SH-SY5Y (cell line): ENCODE measurements at regions not wholly inside any gene's neighbourhood (a gene's known extent, or its start where the extent isn't known, plus 50 kb on each side); places are given as distances from the start of the nearest gene placed in this dataset.

Source experiments
- GATA2 ChIP-seq: IDR thresholded peaks from 2 replicates; pipeline ENCODE4 v1.6.1; 2011; ENCODE audit warnings: mild to moderate bottlenecking, low read depth, low read length
- GATA3 ChIP-seq: IDR thresholded peaks from 2 replicates; pipeline ENCODE4 v1.6.1; 2011; ENCODE audit warnings: low read depth, mild to moderate bottlenecking, low read length, moderate library complexity

- TF ChIP-seq GATA2 (no peak), GATA3 (no peak)
These were observed 159.1 kb downstream of the UTP18 start for GRCh38 chr17:51419476-51419875.

- TF ChIP-seq GATA2 (no peak), GATA3 (no peak)
These were observed 161.2 kb downstream of the UTP18 start for GRCh38 chr17:51421525-51421924.

- no peak for TF ChIP-seq GATA2
- no peak for TF ChIP-seq GATA3
These were observed 162.3 kb downstream of the UTP18 start for GRCh38 chr17:51422634-51423033.

- TF ChIP-seq GATA3 (no peak), GATA2 (no peak)
These were observed 163.2 kb downstream of the UTP18 start for GRCh38 chr17:51423421-51424160.

DNA sequence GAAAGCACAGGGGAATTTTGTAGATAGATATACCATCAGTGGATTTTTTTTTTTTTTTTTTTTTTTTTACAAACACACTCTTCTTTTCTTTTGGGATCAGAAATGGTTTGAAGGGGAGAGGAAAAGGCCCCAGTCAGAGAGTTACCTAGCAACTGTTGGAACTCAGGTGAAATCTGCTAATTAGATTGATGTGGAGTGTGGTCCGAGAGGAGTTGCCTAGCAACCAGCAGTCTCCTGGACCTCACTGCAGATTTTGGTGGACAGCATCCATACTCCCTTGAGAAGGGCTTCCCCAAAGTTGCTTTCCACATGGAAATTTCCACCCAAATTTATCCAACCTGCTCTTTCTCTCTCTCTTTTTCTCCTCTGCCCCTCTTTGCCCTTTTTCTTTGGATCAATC is 165.4 kb downstream of the UTP18 start:
- TF ChIP-seq GATA2: no peak
- no peak for TF ChIP-seq GATA3

DNA sequence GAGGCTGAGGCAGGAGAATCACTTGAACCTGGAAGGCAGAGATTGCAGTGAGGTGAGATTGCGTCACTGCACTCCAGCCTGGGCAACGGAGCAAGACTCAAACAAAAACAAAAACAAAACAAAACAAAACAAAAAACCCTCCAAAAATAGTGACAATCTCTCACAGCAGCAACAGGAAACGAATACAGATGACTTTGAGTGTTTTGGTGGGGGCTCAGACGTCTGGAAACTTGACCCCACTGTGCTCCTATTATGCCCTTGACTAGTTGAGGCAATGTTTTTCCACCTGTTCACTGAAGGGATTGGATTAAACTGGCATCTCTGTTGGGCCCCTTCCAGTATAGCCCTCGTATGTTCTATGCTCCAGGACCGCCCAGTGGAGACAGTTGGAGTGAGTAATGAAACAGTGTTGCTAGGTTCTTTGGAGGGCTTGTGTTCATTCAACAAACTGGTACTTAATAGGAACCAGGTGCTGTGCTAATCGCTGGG is 167.0 kb downstream of the UTP18 start:
- TF ChIP-seq GATA2 (no peak), GATA3 (no peak)

GRCh38 chr17:51427856-51428255 is 167.5 kb downstream of the UTP18 start:
- no peak for TF ChIP-seq GATA2
- no peak for TF ChIP-seq GATA3

- TF ChIP-seq GATA3 (no peak), GATA2 (no peak)
These were observed 168.5 kb downstream of the UTP18 start for GRCh38 chr17:51428668-51429495.

GRCh38 chr17:51430591-51430990 is 170.2 kb downstream of the UTP18 start:
- TF ChIP-seq GATA3 (no peak), GATA2 (no peak)

DNA sequence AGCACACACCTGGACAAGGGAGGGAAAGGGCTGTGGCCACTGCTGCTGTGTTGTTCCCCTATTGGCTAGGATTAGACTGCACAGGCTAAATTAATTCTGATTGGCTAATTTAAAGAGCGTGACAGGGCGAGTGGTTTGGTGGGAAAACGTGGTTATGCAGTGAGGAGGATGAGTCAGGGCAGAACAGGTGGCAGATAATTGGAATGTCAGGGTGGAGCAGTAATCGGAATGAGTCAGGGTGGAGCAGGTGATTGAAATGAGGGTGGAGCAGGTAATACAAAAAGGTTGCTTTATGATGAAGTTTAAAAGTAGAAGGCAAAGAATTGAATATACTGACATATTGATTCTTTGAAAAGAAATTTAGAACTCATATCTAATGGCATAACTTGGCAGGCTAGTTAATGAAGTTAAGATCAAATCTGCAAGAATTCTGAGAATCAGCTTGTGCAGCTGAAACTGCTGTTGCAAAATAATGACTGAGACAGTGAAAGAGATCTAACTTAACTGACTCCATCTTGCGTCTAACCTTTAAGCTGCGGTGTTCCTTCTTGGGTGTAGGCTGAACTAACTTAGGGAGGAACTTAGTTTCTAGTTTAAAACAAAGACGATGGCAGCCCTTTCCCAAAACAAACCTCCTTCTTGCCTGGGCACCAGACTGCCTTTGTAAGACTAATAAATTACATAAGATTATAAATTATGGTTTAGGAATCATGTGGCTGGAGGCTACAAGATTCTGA is 174.3 kb downstream of the UTP18 start:
- TF ChIP-seq GATA3 (no peak), GATA2 (no peak)

- TF ChIP-seq GATA2 (no peak), GATA3 (no peak)
These were observed 174.8 kb downstream of the UTP18 start for GRCh38 chr17:51435171-51435552.

- TF ChIP-seq GATA2 (no peak), GATA3 (no peak)
These were observed 175.3 kb downstream of the UTP18 start for GRCh38 chr17:51435641-51436091.

- no peak for TF ChIP-seq GATA2
- no peak for TF ChIP-seq GATA3
These were observed 179.3 kb downstream of the UTP18 start for GRCh38 chr17:51439395-51440229.
